Tibial artery (tissue), 4 donors: ENCODE measurements at regions not wholly inside any gene's neighbourhood (a gene's known extent, or its start where the extent isn't known, plus 50 kb on each side); places are given as distances from the start of the nearest gene placed in this dataset.

Experiments used
- DNase-seq, 2 donors: peaks; one replicate each; pipeline ENCODE4 v3.0.0-alpha.2; 2019
- H3K27ac ChIP-seq, 2 donors: fragments of 200-600 bp; sonication (generic) in 1 of 2; 1 replicate in 1 of 2; 2 replicates in 1 of 2; pipeline ENCODE4 v1.5.1; 2018 to 2019; ENCODE audit warnings: mild to moderate bottlenecking in 1 of 2
- H3K27me3 ChIP-seq, 2 donors: fragments of 200-600 bp; sonication (generic) in 1 of 2; one replicate each; pipeline versions ENCODE4 v1.5.1 to v1.6.0; 2016 to 2019
- H3K36me3 ChIP-seq, 3 donors: fragments of 200-600 bp; sonication (generic) in 2 of 3; one replicate each; pipeline ENCODE4 v1.5.1; 2016 to 2019; ENCODE audit warnings: mild to moderate bottlenecking in 2 of 3
- H3K4me1 ChIP-seq, 4 donors: fragments of 200-600 bp; sonication (generic) in 2 of 4; 1 replicate in 3 of 4; 2 replicates in 1 of 4; pipeline ENCODE4 v1.5.1; 2016 to 2019
- H3K4me3 ChIP-seq, 2 donors: fragments of 200-600 bp; sonication (generic) in 1 of 2; 1 replicate in 1 of 2; 2 replicates in 1 of 2; pipeline ENCODE4 v1.5.1; 2018 to 2019; ENCODE audit warnings: mild to moderate bottlenecking in 2 of 2
- H3K9me3 ChIP-seq, 3 donors: fragments of 200-600 bp; sonication (generic) in 1 of 3; one replicate each; pipeline ENCODE4 v1.5.1; 2016 to 2019
- CTCF ChIP-seq, 2 experiments: fragments of 200-600 bp in 1 of 2; fragments of 450-650 bp in 1 of 2; IDR thresholded peaks; one replicate each; pipeline ENCODE4 v1.5.1; 2017 to 2019; ENCODE audit warnings: antibody characterized with exemption in 2 of 2, mild to moderate bottlenecking in 1 of 2, moderate library complexity in 1 of 2
- intact Hi-C: fragments of 100-400 bp; cut with DNase I; formaldehyde crosslinking; loops from one replicate; pipeline ENCODE4 v1.15.0; 2023; ENCODE audit warnings: low total_unique reads

GRCh38 chr16:35752773-35753558 lies 2293.6 kb downstream of the TP53TG3F start:
- intact Hi-C loops, result no loop called here

GRCh38 chr16:35753559-35754390 lies 2294.4 kb downstream of the TP53TG3F start:
- H3K4me1 ChIP-seq, result no peaks in the 10 kb centered on the region
- H3K27ac ChIP-seq, result no peak overlapping the region
- intact Hi-C loops, result no loop called here
- DNase-seq, result no peak
- peaks cover 0 to 27% (median 6%) of the 10 kb centered on the region in 3 donors for H3K9me3 ChIP-seq
- no peaks in the 10 kb centered on the region for H3K27me3 ChIP-seq
- TF ChIP-seq CTCF (IDR thresholded peaks at IDR 0.05), result no peak
- H3K36me3 ChIP-seq, result no peaks in the 10 kb centered on the region
- H3K4me3 ChIP-seq, result no peak overlapping the region

More at GRCh38 chr16:35752773-35753558, 2293.6 kb downstream of the TP53TG3F start:
- Histone ChIP-seq H3K4me1 (no peaks in the 10 kb centered on the region), H3K36me3 (no peaks in the 10 kb centered on the region), H3K27me3 (no peaks in the 10 kb centered on the region), H3K4me3 (no peak overlapping the region), H3K27ac (no peak overlapping the region), H3K9me3 (peaks cover 0 to 35% (median 9%) of the 10 kb centered on the region in 3 donors)
- TF ChIP-seq CTCF (IDR thresholded peaks at IDR 0.05), result no peak
- no peak for DNase-seq

- no peak for DNase-seq
- Histone ChIP-seq H3K9me3 (peaks cover 0 to 18% (median 5%) of the 10 kb centered on the region in 3 donors), H3K4me1 (no peaks in the 10 kb centered on the region), H3K36me3 (no peaks in the 10 kb centered on the region), H3K4me3 (no peak overlapping the region), H3K27ac (no peak overlapping the region), H3K27me3 (no peaks in the 10 kb centered on the region)
- intact Hi-C loops, result no loop called here
- no peak for TF ChIP-seq CTCF (IDR thresholded peaks at IDR 0.05)
Measured at GRCh38 chr16:35754391-35755369, 2295.3 kb downstream of the TP53TG3F start.

- intact Hi-C loops, result no loop called here
- Histone ChIP-seq H3K36me3 (no peaks in the 10 kb centered on the region), H3K27ac (no peak overlapping the region), H3K4me3 (no peak overlapping the region), H3K9me3 (no peaks in the 10 kb centered on the region), H3K27me3 (no peaks in the 10 kb centered on the region), H3K4me1 (no peaks in the 10 kb centered on the region)
- DNase-seq, result no peak
- no peak for TF ChIP-seq CTCF (IDR thresholded peaks at IDR 0.05)
Measured at GRCh38 chr16:35788381-35788780, 2329.0 kb downstream of the TP53TG3F start.
